ENCODE measurements at regions not wholly inside any gene's neighbourhood (a gene's known extent, or its start where the extent isn't known, plus 50 kb on each side); places are given as distances from the start of the nearest gene placed in this dataset.
"Not testable (repeated sequence)": the region's sequence is repeated elsewhere in the genome, so short reads cannot be mapped to it uniquely, and the experiment has no call there.

DNA sequence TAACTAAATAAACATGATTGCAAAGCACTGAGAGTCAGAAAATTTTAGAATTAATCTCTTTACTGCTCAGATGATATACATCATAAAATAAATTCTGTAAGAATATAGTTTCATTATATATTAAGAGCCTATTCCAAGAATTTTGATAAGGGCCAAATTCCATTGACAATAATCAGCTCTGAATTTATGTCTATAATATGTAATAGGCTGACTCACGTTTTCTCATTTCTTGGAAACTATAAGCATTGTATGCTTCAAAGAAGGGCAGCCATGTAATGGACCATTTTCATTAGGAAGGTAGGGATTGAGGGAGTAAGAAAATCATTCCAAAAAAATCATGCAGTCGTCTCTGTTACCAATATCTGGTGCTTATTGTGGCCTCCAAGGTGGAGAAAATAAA lies 315.9 kb downstream of the ZIC4 start:
- no peaks in the 10 kb centered on the region for H3K27me3 Mint-ChIP-seq
- no peak overlapping the region for H3K27ac Mint-ChIP-seq
- H3K36me3 Mint-ChIP-seq, result no peaks in the 10 kb centered on the region
- H3K4me3 Mint-ChIP-seq, result no peak overlapping the region
- peaks cover 1 to 6% (median 3%) of the 10 kb centered on the region in 3 donors for H3K9me3 Mint-ChIP-seq
- no peaks in the 10 kb centered on the region for H3K4me1 Mint-ChIP-seq

GRCh38 chr3:147089286-147089685 lies 317.1 kb downstream of the ZIC4 start:
- Mint-ChIP-seq H3K4me1 (no peaks in the 10 kb centered on the region), H3K27me3 (no peaks in the 10 kb centered on the region), H3K4me3 (no peak overlapping the region), H3K27ac (no peak overlapping the region), H3K9me3 (peaks cover under 1 to 1% (median under 1%) of the 10 kb centered on the region in 3 donors), H3K36me3 (no peaks in the 10 kb centered on the region)

- H3K9me3 Mint-ChIP-seq, H3K4me3 Mint-ChIP-seq: not testable (repeated sequence)
These were observed 346.8 kb downstream of the ZIC4 start for GRCh38 chr3:147059500-147059899.

DNA sequence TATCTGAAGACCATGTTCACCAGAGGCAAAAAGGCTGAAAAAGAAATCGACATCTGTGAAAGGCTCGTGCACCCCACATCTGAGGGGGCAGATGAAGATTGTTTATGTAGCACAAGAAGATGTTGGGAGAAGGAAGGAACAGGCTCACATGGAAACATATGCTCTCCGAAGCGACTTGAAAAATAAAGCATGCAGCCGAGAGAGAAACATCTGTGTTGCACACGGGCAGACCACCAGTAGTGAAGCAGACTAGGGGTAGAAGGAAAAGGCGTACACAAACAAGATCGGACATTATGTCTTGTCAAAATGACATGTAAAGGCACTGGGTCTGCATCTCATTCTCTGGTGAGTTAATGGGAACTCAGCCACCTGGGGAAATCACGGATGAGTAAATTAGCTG lies 356.5 kb downstream of the ZIC4 start:
- no peaks in the 10 kb centered on the region for H3K27me3 Mint-ChIP-seq
- no peak overlapping the region for H3K27ac Mint-ChIP-seq
- H3K36me3 Mint-ChIP-seq, result no peaks in the 10 kb centered on the region
- H3K4me3 Mint-ChIP-seq, result no peak overlapping the region
- H3K4me1 Mint-ChIP-seq, result no peaks in the 10 kb centered on the region
- H3K9me3 Mint-ChIP-seq, result peaks cover 2 to 14% (median 6%) of the 10 kb centered on the region in 3 donors

More at GRCh38 chr3:147059500-147059899, 346.8 kb downstream of the ZIC4 start:
- H3K27me3 Mint-ChIP-seq, H3K36me3 Mint-ChIP-seq, H3K4me1 Mint-ChIP-seq, H3K27ac Mint-ChIP-seq: not testable (repeated sequence)

- Mint-ChIP-seq H3K9me3 (peaks cover 2 to 14% (median 6%) of the 10 kb centered on the region in 3 donors), H3K27me3 (no peaks in the 10 kb centered on the region), H3K27ac (no peak overlapping the region), H3K4me3 (no peak overlapping the region), H3K36me3 (no peaks in the 10 kb centered on the region), H3K4me1 (no peaks in the 10 kb centered on the region)
These were observed 357.0 kb downstream of the ZIC4 start for GRCh38 chr3:147049305-147049704.

DNA sequence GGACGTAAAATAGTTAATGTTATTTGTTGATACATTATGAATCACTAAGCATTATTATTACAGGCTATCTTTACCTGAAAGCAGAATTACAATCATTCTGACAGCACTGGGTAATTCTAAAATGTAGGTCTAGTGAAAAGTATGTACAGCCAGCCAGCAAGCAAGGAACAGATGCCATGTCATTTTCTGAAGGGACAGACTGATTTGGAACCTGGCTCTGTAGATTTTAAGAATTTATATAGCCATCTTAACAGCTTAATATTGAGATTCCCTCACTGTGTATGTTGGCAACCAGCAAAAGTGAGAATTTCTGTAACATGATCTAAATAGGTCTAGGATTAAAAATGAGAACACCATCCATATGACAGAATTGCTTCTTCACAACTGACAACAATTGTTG lies 359.4 kb downstream of the ZIC4 start:
- peaks cover 1 to 12% (median 9%) of the 10 kb centered on the region in 3 donors for H3K9me3 Mint-ChIP-seq
- no peak overlapping the region for H3K4me3 Mint-ChIP-seq
- no peaks in the 10 kb centered on the region for H3K4me1 Mint-ChIP-seq
- H3K36me3 Mint-ChIP-seq, result no peaks in the 10 kb centered on the region
- H3K27me3 Mint-ChIP-seq, result no peaks in the 10 kb centered on the region
- no peak overlapping the region for H3K27ac Mint-ChIP-seq

- no peaks in the 10 kb centered on the region for H3K4me1 Mint-ChIP-seq
- no peak overlapping the region for H3K27ac Mint-ChIP-seq
- peaks cover 5 to 23% (median 10%) of the 10 kb centered on the region in 3 donors for H3K9me3 Mint-ChIP-seq
- H3K36me3 Mint-ChIP-seq, result no peaks in the 10 kb centered on the region
- no peak overlapping the region for H3K4me3 Mint-ChIP-seq
- no peaks in the 10 kb centered on the region for H3K27me3 Mint-ChIP-seq
These were observed 367.9 kb downstream of the ZIC4 start for GRCh38 chr3:147038481-147038880.

DNA sequence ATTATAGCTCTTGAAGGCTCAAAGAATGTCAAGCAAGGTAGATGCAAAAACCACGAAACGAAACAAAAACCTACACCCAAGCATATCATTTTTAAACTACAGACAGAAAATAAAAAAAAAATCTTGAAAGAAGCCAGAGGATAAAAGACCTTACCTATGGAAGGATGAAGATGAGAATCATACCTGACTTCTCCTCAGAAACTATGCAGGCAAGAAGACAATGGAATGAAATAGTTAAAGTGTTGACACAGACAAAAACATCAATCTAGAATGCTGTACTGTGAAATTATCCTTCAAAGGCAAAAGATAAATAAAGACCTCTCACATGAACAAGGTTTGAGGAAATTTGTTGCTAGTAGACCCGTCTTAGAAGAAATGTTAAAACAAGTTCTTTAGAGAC lies 372.0 kb downstream of the ZIC4 start:
- Mint-ChIP-seq H3K27me3 (no peaks in the 10 kb centered on the region), H3K27ac (no peak overlapping the region), H3K4me1 (no peaks in the 10 kb centered on the region), H3K9me3 (peaks cover 5 to 25% (median 6%) of the 10 kb centered on the region in 3 donors), H3K36me3 (no peaks in the 10 kb centered on the region), H3K4me3 (no peak overlapping the region)

- no peak overlapping the region for H3K4me3 Mint-ChIP-seq
- peaks cover 0 to 2% (median 0%) of the 10 kb centered on the region in 3 donors for H3K4me1 Mint-ChIP-seq
- no peaks in the 10 kb centered on the region for H3K36me3 Mint-ChIP-seq
These were observed 376.1 kb downstream of the ZIC4 start for GRCh38 chr3:147030274-147030673.

GRCh38 chr3:147015334-147015733 lies 391.0 kb downstream of the ZIC4 start:
- Mint-ChIP-seq H3K4me3 (no peak overlapping the region), H3K36me3 (no peaks in the 10 kb centered on the region), H3K4me1 (no peaks in the 10 kb centered on the region), H3K27me3 (no peaks in the 10 kb centered on the region), H3K27ac (no peak overlapping the region), H3K9me3 (peaks cover 0 to 8% (median 6%) of the 10 kb centered on the region in 3 donors)

More at GRCh38 chr3:147030274-147030673, 376.1 kb downstream of the ZIC4 start:
- Mint-ChIP-seq H3K27ac (no peak overlapping the region), H3K9me3 (peaks cover 4 to 19% (median 8%) of the 10 kb centered on the region in 3 donors), H3K27me3 (no peaks in the 10 kb centered on the region)

GRCh38 chr3:147008886-147009285 lies 397.5 kb downstream of the ZIC4 start:
- Mint-ChIP-seq H3K27ac (peak overlapping the region in 1 of 3 donors; percentile 39), H3K27me3 (no peaks in the 10 kb centered on the region), H3K9me3 (peaks cover 0 to 4% (median 0%) of the 10 kb centered on the region in 3 donors), H3K4me1 (no peaks in the 10 kb centered on the region), H3K4me3 (no peak overlapping the region), H3K36me3 (no peaks in the 10 kb centered on the region)

DNA sequence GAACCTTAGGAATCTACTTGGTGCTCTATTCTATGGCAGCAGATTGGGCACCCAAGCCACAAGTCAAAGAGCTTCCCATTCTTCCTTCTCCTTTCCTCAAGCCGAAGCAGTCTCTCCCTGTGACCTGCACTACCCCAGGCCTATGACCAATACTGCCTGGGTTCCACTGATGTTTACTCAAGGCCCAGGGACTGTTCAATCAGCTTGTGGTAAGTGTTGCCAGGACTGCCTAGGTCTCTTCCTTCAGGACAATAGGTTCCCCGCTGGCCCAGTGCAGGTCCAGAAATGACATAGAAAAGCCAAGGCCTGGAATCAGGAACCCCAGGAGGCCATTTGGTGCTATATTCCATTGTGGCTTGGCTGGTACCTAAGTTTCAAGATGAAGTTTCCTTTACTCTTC lies 397.9 kb downstream of the ZIC4 start:
- H3K9me3 Mint-ChIP-seq, result peaks cover 0 to 4% (median 0%) of the 10 kb centered on the region in 3 donors
- no peaks in the 10 kb centered on the region for H3K4me1 Mint-ChIP-seq
- no peak overlapping the region for H3K4me3 Mint-ChIP-seq
- no peak overlapping the region for H3K27ac Mint-ChIP-seq
- H3K27me3 Mint-ChIP-seq, result no peaks in the 10 kb centered on the region
- no peaks in the 10 kb centered on the region for H3K36me3 Mint-ChIP-seq

DNA sequence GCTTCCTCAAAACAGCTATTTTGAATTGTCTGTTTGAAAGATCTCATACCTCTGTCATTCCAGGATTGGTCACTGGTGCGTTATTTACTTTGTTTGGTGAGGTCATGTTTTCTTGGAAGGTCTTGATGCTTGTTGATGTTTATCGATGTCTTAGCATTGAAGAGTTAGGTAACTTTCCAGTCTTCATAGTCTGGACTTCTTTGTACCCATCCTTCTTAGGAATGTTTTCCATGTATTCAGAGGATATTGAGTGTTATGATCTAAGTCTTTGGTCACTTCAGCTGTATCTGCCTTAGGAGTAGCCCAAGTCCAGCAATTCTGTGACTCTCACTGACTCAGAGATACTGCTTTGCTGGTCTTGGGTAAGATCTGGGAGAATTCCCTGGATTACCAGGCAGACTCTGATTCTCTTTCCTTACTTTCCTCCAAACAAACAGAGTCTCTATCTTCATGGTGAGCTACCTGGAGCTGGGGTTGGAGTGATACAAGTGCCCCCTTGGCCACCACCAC lies 398.6 kb downstream of the ZIC4 start:
- H3K4me3 Mint-ChIP-seq, result no peak overlapping the region
- no peaks in the 10 kb centered on the region for H3K27me3 Mint-ChIP-seq
- no peaks in the 10 kb centered on the region for H3K36me3 Mint-ChIP-seq
- no peaks in the 10 kb centered on the region for H3K4me1 Mint-ChIP-seq
- no peak overlapping the region for H3K27ac Mint-ChIP-seq
- peaks cover 0 to 4% (median 0%) of the 10 kb centered on the region in 3 donors for H3K9me3 Mint-ChIP-seq

DNA sequence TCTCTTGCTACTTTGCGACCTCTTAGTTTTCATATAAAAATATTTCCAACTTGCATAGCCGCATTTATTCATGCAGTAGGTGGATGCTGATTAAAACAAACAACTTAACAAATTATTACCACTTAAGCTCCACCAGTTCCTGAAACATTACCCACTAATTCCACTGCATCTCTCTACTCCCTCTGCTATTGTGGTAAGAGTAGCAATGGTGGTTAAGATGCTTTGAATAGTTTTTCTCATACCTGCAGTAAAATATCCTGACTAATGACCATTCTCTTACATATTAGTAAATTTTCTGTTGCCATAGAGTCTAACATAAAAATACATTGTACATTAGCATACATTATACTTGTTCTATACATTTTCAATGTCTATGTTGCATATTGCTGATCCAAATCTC lies 397.6 kb upstream of the PLSCR5 start:
- Mint-ChIP-seq H3K4me3 (no peak overlapping the region), H3K27ac (no peak overlapping the region), H3K9me3 (peaks cover 0 to 6% (median 4%) of the 10 kb centered on the region in 3 donors), H3K4me1 (no peaks in the 10 kb centered on the region), H3K36me3 (no peaks in the 10 kb centered on the region), H3K27me3 (no peaks in the 10 kb centered on the region)

DNA sequence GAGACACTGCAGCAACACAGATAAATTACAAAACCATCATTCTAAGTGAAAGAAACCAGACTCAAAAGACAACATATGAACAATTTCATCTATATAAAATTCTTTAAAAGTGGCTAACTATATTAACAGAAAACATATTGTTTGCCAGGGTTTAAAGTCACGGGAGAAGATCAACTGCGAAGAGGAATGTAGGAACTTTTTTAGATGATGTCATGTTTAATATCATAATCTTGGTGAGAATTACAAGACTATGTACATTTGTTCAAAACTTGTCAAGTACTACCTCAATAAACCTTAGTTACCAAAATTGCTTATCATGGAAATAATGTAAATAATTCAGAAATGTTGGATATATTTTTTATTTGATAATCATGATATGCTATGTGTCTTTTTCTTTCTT lies 395.1 kb upstream of the PLSCR5 start:
- Mint-ChIP-seq H3K9me3 (peaks cover 0 to 4% (median 2%) of the 10 kb centered on the region in 3 donors), H3K27ac (no peak overlapping the region), H3K36me3 (no peaks in the 10 kb centered on the region), H3K4me3 (no peak overlapping the region), H3K27me3 (no peaks in the 10 kb centered on the region), H3K4me1 (no peaks in the 10 kb centered on the region)

GRCh38 chr3:146991907-146992306 lies 386.8 kb upstream of the PLSCR5 start:
- Mint-ChIP-seq H3K4me1 (no peaks in the 10 kb centered on the region), H3K36me3 (no peaks in the 10 kb centered on the region), H3K27me3 (no peaks in the 10 kb centered on the region), H3K27ac (no peak overlapping the region), H3K4me3 (no peak overlapping the region), H3K9me3 (peaks cover 0 to 3% (median 3%) of the 10 kb centered on the region in 3 donors)
